HepG2 (cell line): ENCODE measurements at regions not wholly inside any gene's neighbourhood (a gene's known extent, or its start where the extent isn't known, plus 50 kb on each side); places are given as distances from the start of the nearest gene placed in this dataset.
A peak's percentile ranks its signal among the peaks of the same experiment; 100 is the strongest.

ENCODE experiments used
- CTCF ChIP-seq: sonication (generic); formaldehyde crosslinking; IDR thresholded peaks from 2 replicates; pipeline ENCODE4 v1.5.0; 2020; ENCODE audit warnings: mild to moderate bottlenecking, missing genetic modification reagents, moderate library complexity
- FOSL1 ChIP-seq: sonication (generic); formaldehyde crosslinking; IDR thresholded peaks from 2 replicates; pipeline ENCODE4 v1.9.0; 2021; ENCODE audit warnings: missing genetic modification reagents, borderline replicate concordance
- HOXA3 ChIP-seq: sonication (generic); formaldehyde crosslinking; IDR thresholded peaks from 2 replicates; pipeline ENCODE4 v1.5.0; 2020; ENCODE audit warnings: missing genetic modification reagents
- NR2C2 ChIP-seq: sonication (generic); formaldehyde crosslinking; IDR thresholded peaks from 2 replicates; pipeline ENCODE4 v1.4.0; 2020; ENCODE audit warnings: missing genetic modification reagents, mild to moderate bottlenecking, moderate library complexity, borderline replicate concordance
- PRDM10 ChIP-seq: sonication (generic); formaldehyde crosslinking; IDR thresholded peaks from 2 replicates; pipeline ENCODE4 v1.4.0; 2020; ENCODE audit warnings: low read depth, missing genetic modification reagents
- SOX13 ChIP-seq, 3 experiments: fragments of 450-650 bp in 1 of 3; sonication (generic) in 1 of 3; formaldehyde crosslinking in 1 of 3; IDR thresholded peaks in 2 of 3; conservative IDR thresholded peaks in 1 of 3; 2 replicates each; pipeline versions ENCODE4 v1.5.0 to v1.6.1; 2016 to 2020; ENCODE audit warnings: antibody characterized with exemption in 1 of 3, mild to moderate bottlenecking in 1 of 3, missing compliant biosample characterization in 1 of 3, missing genetic modification reagents in 1 of 3, moderate library complexity in 1 of 3
- SP1 ChIP-seq, 2 experiments: fragments of 450-650 bp in 1 of 2; sonication (generic) in 1 of 2; formaldehyde crosslinking in 1 of 2; IDR thresholded peaks; 2 replicates each; pipeline versions ENCODE4 v1.4.0 to v1.6.1; 2016 to 2020; ENCODE audit warnings: missing genetic modification reagents in 1 of 2
- ZFYVE20 ChIP-seq: sonication (generic); formaldehyde crosslinking; IDR thresholded peaks from 2 replicates; pipeline ENCODE4 v1.8.0; 2023; ENCODE audit warnings: low read depth, mild to moderate bottlenecking, moderate library complexity, missing genetic modification reagents, borderline replicate concordance
- ZNF121 ChIP-seq: sonication (generic); formaldehyde crosslinking; IDR thresholded peaks from 2 replicates; pipeline ENCODE4 v1.5.0; 2020; ENCODE audit warnings: mild to moderate bottlenecking, missing genetic modification reagents
- ZNF264 ChIP-seq: sonication (generic); formaldehyde crosslinking; IDR thresholded peaks from 2 replicates; pipeline ENCODE4 v1.4.0; 2020; ENCODE audit warnings: missing genetic modification reagents
- ZNF546 ChIP-seq: sonication (generic); formaldehyde crosslinking; conservative IDR thresholded peaks from 2 replicates; pipeline ENCODE4 v1.8.1; 2023; ENCODE audit warnings: mild to moderate bottlenecking, missing genetic modification reagents
- ZNF780A ChIP-seq: sonication (generic); formaldehyde crosslinking; IDR thresholded peaks from 2 replicates; pipeline ENCODE4 v1.8.0; 2022; ENCODE audit warnings: mild to moderate bottlenecking, missing genetic modification reagents, moderate library complexity
- TF ChIP-seq, protein P1 (sequence below): sonication (generic); formaldehyde crosslinking; IDR thresholded peaks from 2 replicates; pipeline ENCODE4 v1.5.1; 2020; ENCODE audit warnings: mild to moderate bottlenecking, missing genetic modification reagents
- TF ChIP-seq, protein P2 (sequence below): sonication (generic); formaldehyde crosslinking; IDR thresholded peaks from 2 replicates; pipeline ENCODE4 v1.8.1; 2023; ENCODE audit warnings: mild to moderate bottlenecking, missing genetic modification reagents

- TF ChIP-seq, protein P1, sequence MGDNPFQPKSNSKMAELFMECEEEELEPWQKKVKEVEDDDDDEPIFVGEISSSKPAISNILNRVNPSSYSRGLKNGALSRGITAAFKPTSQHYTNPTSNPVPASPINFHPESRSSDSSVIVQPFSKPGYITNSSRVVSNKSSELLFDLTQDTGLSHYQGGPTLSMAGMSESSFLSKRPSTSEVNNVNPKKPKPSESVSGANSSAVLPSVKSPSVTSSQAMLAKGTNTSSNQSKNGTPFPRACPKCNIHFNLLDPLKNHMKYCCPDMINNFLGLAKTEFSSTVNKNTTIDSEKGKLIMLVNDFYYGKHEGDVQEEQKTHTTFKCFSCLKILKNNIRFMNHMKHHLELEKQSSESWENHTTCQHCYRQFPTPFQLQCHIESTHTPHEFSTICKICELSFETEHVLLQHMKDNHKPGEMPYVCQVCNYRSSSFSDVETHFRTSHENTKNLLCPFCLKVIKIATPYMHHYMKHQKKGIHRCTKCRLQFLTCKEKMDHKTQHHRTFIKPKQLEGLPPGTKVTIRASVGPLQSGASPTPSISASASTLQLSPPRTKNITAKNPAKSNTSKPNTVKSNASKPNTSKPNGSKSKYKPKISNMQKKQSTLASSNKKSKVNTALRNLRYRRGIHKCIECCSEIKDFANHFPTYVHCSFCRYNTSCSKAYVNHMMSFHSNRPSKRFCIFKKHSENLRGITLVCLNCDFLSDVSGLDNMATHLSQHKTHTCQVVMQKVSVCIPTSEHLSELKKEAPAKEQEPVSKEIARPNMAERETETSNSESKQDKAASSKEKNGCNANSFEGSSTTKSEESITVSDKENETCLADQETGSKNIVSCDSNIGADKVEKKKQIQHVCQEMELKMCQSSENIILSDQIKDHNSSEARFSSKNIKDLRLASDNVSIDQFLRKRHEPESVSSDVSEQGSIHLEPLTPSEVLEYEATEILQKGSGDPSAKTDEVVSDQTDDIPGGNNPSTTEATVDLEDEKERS (CRISPR knock-in tag) = no peak
- TF ChIP-seq SP1 (IDR thresholded peaks at IDR 0.05) = no peak
- no peak for TF ChIP-seq SP1 (CRISPR knock-in tag; IDR thresholded peaks at IDR 0.05)
- TF ChIP-seq ZNF264 (CRISPR knock-in tag) = no peak
- TF ChIP-seq ZNF546 (CRISPR knock-in tag) = no peak
- no peak for TF ChIP-seq ZNF780A
- TF ChIP-seq SOX13 (IDR thresholded peaks at IDR 0.05) = no peak
- TF ChIP-seq SOX13 (CRISPR knock-in tag; conservative IDR thresholded peaks at IDR 0.05 in 1 of 2, IDR thresholded peaks at IDR 0.05 in 1 of 2) = no peak
- no peak for TF ChIP-seq ZFYVE20 (CRISPR knock-in tag)
- TF ChIP-seq HOXA3 = no peak
- no peak for TF ChIP-seq NR2C2 (CRISPR knock-in tag)
- no peak for TF ChIP-seq FOSL1 (CRISPR knock-in tag)
- no peak for TF ChIP-seq ZNF121 (CRISPR knock-in tag)
- peak; percentile 39; the same call in 1 of the 2 replicates for TF ChIP-seq CTCF (CRISPR knock-in tag)
- TF ChIP-seq, protein P2, sequence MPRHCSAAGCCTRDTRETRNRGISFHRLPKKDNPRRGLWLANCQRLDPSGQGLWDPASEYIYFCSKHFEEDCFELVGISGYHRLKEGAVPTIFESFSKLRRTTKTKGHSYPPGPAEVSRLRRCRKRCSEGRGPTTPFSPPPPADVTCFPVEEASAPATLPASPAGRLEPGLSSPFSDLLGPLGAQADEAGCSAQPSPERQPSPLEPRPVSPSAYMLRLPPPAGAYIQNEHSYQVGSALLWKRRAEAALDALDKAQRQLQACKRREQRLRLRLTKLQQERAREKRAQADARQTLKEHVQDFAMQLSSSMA (CRISPR knock-in tag) = no peak
- no peak for TF ChIP-seq PRDM10 (CRISPR knock-in tag)
Measured at GRCh38 chr7:81926-82756, 110.2 kb upstream of the FAM20C start (continued).
